HepG2 (cell line): ENCODE measurements at regions not wholly inside any gene's neighbourhood (a gene's known extent, or its start where the extent isn't known, plus 50 kb on each side); places are given as distances from the start of the nearest gene placed in this dataset.

Experiments
- ATAC-seq: fragments of 200-7000 bp; cut with Tn5 transposase; 3 replicates; pipeline ENCODE4 v1.9.1; 2020; ENCODE audit warnings: mild to moderate bottlenecking, moderate library complexity
- BruUV-seq: library from RNA; stranded (reverse); fragments of 400-500 nt; replicated peaks from 2 replicates; lab custom pipeline; 2021; lab: Mats Ljungman, UMichigan
- CTCF ChIA-PET: fragments of 300-600 bp; formaldehyde crosslinking; extraction: SDS; loops from one replicate; lab custom pipeline; 2021; ENCODE audit warnings: low total read pairs, inconsistent platforms, low intra/inter-chr PET ratio; lab: Yijun Ruan, JAX
- POLR2A ChIA-PET: fragments of 350-600 bp; sonication (Branson Sonifier 250); formaldehyde crosslinking; loops from one replicate; lab custom pipeline; 2020; ENCODE audit warnings: antibody characterized with exemption, inconsistent platforms; lab: Yijun Ruan, JAX
- DNase-seq: peaks from one replicate; pipeline ENCODE4 v3.0.0-alpha.2; 2015; ENCODE audit warnings: low spot score
- FAIRE-seq: peaks from 3 replicates; lab custom pipeline; 2011; peaks lifted over from hg19 to GRCh38; lab: Jason Lieb, UNC
- H2AFZ ChIP-seq: one replicate; pipeline ENCODE4 v1.6.1; 2011; ENCODE audit warnings: low read length, inconsistent platforms
- H3K27ac ChIP-seq: fragments of 300-600 bp; 3 replicates; pipeline ENCODE4 v1.8.0; 2011; ENCODE audit warnings: mixed run types, mild to moderate bottlenecking, mixed read lengths, low read length, inconsistent platforms; ENCODE audit not compliant: insufficient read depth; ENCODE audit errors: extremely low read length
- H3K27me3 ChIP-seq, 2 experiments: fragments of 200-600 bp in 1 of 2; 2 replicates in 1 of 2; 3 replicates in 1 of 2; pipeline versions ENCODE4 v1.6.0 to v1.8.0; 2011; ENCODE audit warnings: low read length in 2 of 2, mild to moderate bottlenecking in 2 of 2, moderate library complexity in 2 of 2, inconsistent platforms in 1 of 2; ENCODE audit not compliant: insufficient read depth in 2 of 2, control insufficient read depth in 1 of 2
- H3K36me3 ChIP-seq, 2 experiments: fragments of 200-600 bp in 1 of 2; replicated peaks in 1 of 2; 2 replicates in 1 of 2; 3 replicates in 1 of 2; pipeline versions ENCODE4 v1.5.1 to v1.8.0; 2011; ENCODE audit warnings: low read length in 2 of 2, inconsistent platforms in 1 of 2; ENCODE audit not compliant: insufficient read depth in 2 of 2, control insufficient read depth in 1 of 2
- H3K4me1 ChIP-seq: 2 replicates; pipeline ENCODE4 v1.5.1; 2012; ENCODE audit warnings: low read length, inconsistent platforms; ENCODE audit not compliant: insufficient read depth
- H3K4me2 ChIP-seq: 2 replicates; pipeline ENCODE4 v1.6.0; 2011; ENCODE audit warnings: low read depth, low read length, inconsistent platforms
- H3K4me3 ChIP-seq, 3 experiments: fragments of 200-600 bp in 1 of 3; sonication (generic), shearing (Covaris generic) in 1 of 3; replicated peaks in 1 of 3; 2 replicates each; pipeline ENCODE4 v1.5.1; 2011 to 2016; ENCODE audit warnings: low read length in 3 of 3, inconsistent platforms in 2 of 3, low read depth in 2 of 3, mild to moderate bottlenecking in 2 of 3, control low read depth in 1 of 3, mixed read lengths in 1 of 3; ENCODE audit not compliant: insufficient read depth in 1 of 3
- H3K79me2 ChIP-seq: one replicate; pipeline ENCODE4 v1.6.1; 2011; ENCODE audit warnings: low read length, inconsistent platforms; ENCODE audit not compliant: insufficient read depth
- H3K9ac ChIP-seq: 2 replicates; pipeline ENCODE4 v1.6.0; 2011; ENCODE audit warnings: mild to moderate bottlenecking, low read depth, low read length, inconsistent platforms; ENCODE audit not compliant: insufficient read depth
- H3K9me3 ChIP-seq: 2 replicates; pipeline ENCODE4 v1.5.1; 2012; ENCODE audit warnings: mild to moderate bottlenecking, low read length
- H4K20me1 ChIP-seq: 2 replicates; pipeline ENCODE4 v1.6.0; 2011; ENCODE audit warnings: inconsistent platforms, mild to moderate bottlenecking, low read length, moderate library complexity; ENCODE audit not compliant: insufficient read depth
- HNF4A ChIP-seq: sonication (generic); formaldehyde crosslinking; IDR thresholded peaks from 2 replicates; pipeline ENCODE4 v1.4.0; 2020; ENCODE audit warnings: missing genetic modification reagents
- MAFF ChIP-seq: IDR thresholded peaks from 2 replicates; pipeline ENCODE4 v1.6.1; 2011; ENCODE audit warnings: low read depth, low read length, improper control_type of control experiment
- MAFK ChIP-seq, 2 experiments: IDR thresholded peaks in 1 of 2; conservative IDR thresholded peaks in 1 of 2; 2 replicates each; pipeline ENCODE4 v1.6.1; 2011; ENCODE audit warnings: improper control_type of control experiment in 2 of 2, low read length in 2 of 2
- NFAT5 ChIP-seq: sonication (generic); formaldehyde crosslinking; IDR thresholded peaks from 2 replicates; pipeline ENCODE4 v1.4.0; 2020; ENCODE audit warnings: missing genetic modification reagents
- ZNF569 ChIP-seq: sonication (generic); formaldehyde crosslinking; IDR thresholded peaks from 2 replicates; pipeline ENCODE4 v1.5.0; 2020; ENCODE audit warnings: mild to moderate bottlenecking, missing genetic modification reagents, moderate library complexity, borderline replicate concordance
- WGBS: methylation state at CpG from one replicate; pipeline ENCODE4 v1.1.6; 2017; ENCODE audit warnings: low lambda C conversion rate; 5-methylcytosine and 5-hydroxymethylcytosine counted together
- in situ Hi-C: cut with HindIII; loops from 2 replicates; pipeline ENCODE4 v1.10.0; 2017; ENCODE audit warnings: low pct_unique_long_range_greater_than_20kb; ENCODE audit not compliant: extremely low pct_ligation_motif_present
- intact Hi-C: fragments of 100-400 bp; cut with micrococcal nuclease; formaldehyde crosslinking; loops from one replicate; pipeline ENCODE4 v1.10.0; 2022; ENCODE audit not compliant: unreplicated experiment

GRCh38 chr14:29990993-29991392 lies 63.3 kb upstream of the PRKD1 start:
- in situ Hi-C loops, result no loop called here
- BruUV-seq, result no TSS peak

GRCh38 chr14:29993143-29993542 lies 65.5 kb upstream of the PRKD1 start:
- peak; percentile 44; the same call in 2 of the 3 replicates for ATAC-seq
- CTCF ChIA-PET, result no interaction called here
- no peaks in the 10 kb centered on the region for H4K20me1 ChIP-seq
- TF ChIP-seq HNF4A (CRISPR knock-in tag) (peak; percentile 44; the same call in 1 of the 2 replicates), NFAT5 (no peak)
- TF ChIP-seq, all 625 proteins: peak for 1
- H3K4me1 ChIP-seq, result no peaks in the 10 kb centered on the region
- peaks cover 60% of the 10 kb centered on the region for H3K9me3 ChIP-seq
- intact Hi-C loops, result no loop called here
- no peaks in the 10 kb centered on the region for H3K79me2 ChIP-seq
- H3K9ac ChIP-seq, result no peak overlapping the region
- no peak for FAIRE-seq
- no peaks in the 10 kb centered on the region for H3K27me3 ChIP-seq
- no peak for DNase-seq
- POLR2A ChIA-PET, result no interaction called here
- in situ Hi-C loops, result no loop called here
- WGBS, result 5% methylated on average over 2 of the region's 2 CpGs
- H3K27ac ChIP-seq, result no peak overlapping the region
- no peak overlapping the region for H2AFZ ChIP-seq
- BruUV-seq, result no TSS peak
- no peak overlapping the region for H3K4me2 ChIP-seq
- no peaks in the 10 kb centered on the region for H3K36me3 ChIP-seq
- no peak overlapping the region for H3K4me3 ChIP-seq

More at GRCh38 chr14:29990993-29991392, 63.3 kb upstream of the PRKD1 start:
- H3K9ac ChIP-seq, result no peak overlapping the region
- no peaks in the 10 kb centered on the region for H3K27me3 ChIP-seq
- no peaks in the 10 kb centered on the region for H4K20me1 ChIP-seq
- H2AFZ ChIP-seq, result no peak overlapping the region
- 50% methylated on average over 2 of the region's 2 CpGs for WGBS
- no peak overlapping the region for H3K27ac ChIP-seq
- FAIRE-seq (no peak), DNase-seq (no peak), ATAC-seq (no peak)
- POLR2A ChIA-PET, result no interaction called here
- intact Hi-C loops, result no loop called here
- H3K4me3 ChIP-seq, result no peak overlapping the region
- no peaks in the 10 kb centered on the region for H3K79me2 ChIP-seq
- H3K9me3 ChIP-seq, result peaks cover 69% of the 10 kb centered on the region
- CTCF ChIA-PET, result no interaction called here
- H3K4me1 ChIP-seq, result no peaks in the 10 kb centered on the region
- TF ChIP-seq ZNF569 (no peak), MAFK (conservative IDR thresholded peaks at IDR 0.05 in 1 of 2, IDR thresholded peaks at IDR 0.05 in 1 of 2; ENCODE audit: low read length in 2 of 2) (peak; percentile 91 to 95), MAFF (peak; percentile 93)
- H3K4me2 ChIP-seq, result no peak overlapping the region
- H3K36me3 ChIP-seq, result no peaks in the 10 kb centered on the region
